Liver (tissue), 8 donors: ENCODE measurements at regions not wholly inside any gene's neighbourhood (a gene's known extent, or its start where the extent isn't known, plus 50 kb on each side); places are given as distances from the start of the nearest gene placed in this dataset.

Experiments used
- DNase-seq: peaks from one replicate; pipeline ENCODE4 v3.0.0-alpha.2; 2017; ENCODE audit warnings: low spot score
- H3K27ac ChIP-seq, 2 donors: one replicate each; pipeline ENCODE4 v1.7.0; 2013; ENCODE audit warnings: inconsistent platforms in 2 of 2, low read length in 2 of 2, control low read depth in 1 of 2, low read depth in 1 of 2, mild to moderate bottlenecking in 1 of 2
- H3K27me3 ChIP-seq, 4 donors: one replicate each; pipeline versions ENCODE4 v1.6.1 to v1.7.0; 2013; ENCODE audit warnings: low read length in 3 of 4, inconsistent platforms in 1 of 4, mild to moderate bottlenecking in 1 of 4, moderate library complexity in 1 of 4; ENCODE audit not compliant: control insufficient read depth in 4 of 4, insufficient read depth in 4 of 4
- H3K36me3 ChIP-seq, 4 donors: one replicate each; pipeline versions ENCODE4 v1.6.1 to v1.7.0; 2013; ENCODE audit warnings: low read length in 3 of 4, mild to moderate bottlenecking in 3 of 4, low read depth in 1 of 4, moderate library complexity in 1 of 4; ENCODE audit not compliant: control insufficient read depth in 4 of 4, insufficient read depth in 3 of 4
- H3K4me1 ChIP-seq, 4 donors: one replicate each; pipeline versions ENCODE4 v1.6.1 to v1.7.0; 2013; ENCODE audit warnings: low read length in 3 of 4, mild to moderate bottlenecking in 3 of 4, moderate library complexity in 1 of 4; ENCODE audit not compliant: control insufficient read depth in 4 of 4, insufficient read depth in 4 of 4
- H3K4me3 ChIP-seq, 3 donors: one replicate each; pipeline versions ENCODE4 v1.6.1 to v1.7.0; 2013; ENCODE audit warnings: low read length in 3 of 3, control low read depth in 1 of 3, low read depth in 1 of 3, mild to moderate bottlenecking in 1 of 3
- H3K9ac ChIP-seq, 2 donors: one replicate each; pipeline ENCODE4 v1.7.0; 2013; ENCODE audit warnings: low read length in 2 of 2, mild to moderate bottlenecking in 2 of 2, moderate library complexity in 2 of 2, control low read depth in 1 of 2, low read depth in 1 of 2
- H3K9me3 ChIP-seq, 4 donors: one replicate each; pipeline versions ENCODE4 v1.6.1 to v1.7.0; 2013; ENCODE audit warnings: low read length in 3 of 4; ENCODE audit not compliant: control insufficient read depth in 4 of 4
- ATF3 ChIP-seq: IDR thresholded peaks from 2 replicates; pipeline ENCODE4 v1.6.1; 2016; ENCODE audit warnings: antibody characterized with exemption
- EGR1 ChIP-seq, 2 donors: IDR thresholded peaks; 2 replicates each; pipeline ENCODE4 v1.6.1; 2016 to 2018; ENCODE audit warnings: antibody characterized with exemption in 2 of 2, low read depth in 2 of 2
- FOXA1 ChIP-seq: IDR thresholded peaks from 2 replicates; pipeline ENCODE4 v1.6.1; 2016; ENCODE audit warnings: antibody characterized with exemption
- FOXA2 ChIP-seq: IDR thresholded peaks from 2 replicates; pipeline ENCODE4 v1.6.1; 2016; ENCODE audit warnings: antibody characterized with exemption
- GABPA ChIP-seq, 2 donors: IDR thresholded peaks in 1 of 2; conservative IDR thresholded peaks in 1 of 2; 2 replicates each; pipeline ENCODE4 v1.6.1; 2016; ENCODE audit warnings: antibody characterized with exemption in 2 of 2, mild to moderate bottlenecking in 1 of 2, moderate library complexity in 1 of 2
- HNF4A ChIP-seq, 2 donors: conservative IDR thresholded peaks; 2 replicates each; pipeline ENCODE4 v1.6.1; 2016; ENCODE audit warnings: antibody characterized with exemption in 2 of 2, mild to moderate bottlenecking in 2 of 2
- HNF4G ChIP-seq: IDR thresholded peaks from 2 replicates; pipeline ENCODE4 v1.6.1; 2016; ENCODE audit warnings: antibody characterized with exemption
- JUND ChIP-seq, 2 donors: IDR thresholded peaks; 2 replicates each; pipeline ENCODE4 v1.6.1; 2016; ENCODE audit warnings: antibody characterized with exemption in 2 of 2
- MAX ChIP-seq: IDR thresholded peaks from 2 replicates; pipeline ENCODE4 v1.6.1; 2016; ENCODE audit warnings: antibody characterized with exemption
- NR2F2 ChIP-seq: IDR thresholded peaks from 2 replicates; pipeline ENCODE4 v1.6.1; 2016; ENCODE audit warnings: antibody characterized with exemption
- RAD21 ChIP-seq, 2 donors: IDR thresholded peaks; 2 replicates each; pipeline ENCODE4 v1.6.1; 2016; ENCODE audit warnings: antibody characterized with exemption in 2 of 2, mild to moderate bottlenecking in 2 of 2
- REST ChIP-seq: IDR thresholded peaks from 2 replicates; pipeline ENCODE4 v1.6.1; 2016; ENCODE audit warnings: antibody characterized with exemption, mild to moderate bottlenecking
- RXRA ChIP-seq, 2 donors: IDR thresholded peaks; 2 replicates each; pipeline ENCODE4 v1.6.1; 2017 to 2018; ENCODE audit warnings: antibody characterized with exemption in 2 of 2, mild to moderate bottlenecking in 1 of 2
- SP1 ChIP-seq: IDR thresholded peaks from 2 replicates; pipeline ENCODE4 v1.6.1; 2018; ENCODE audit warnings: antibody characterized with exemption, mild to moderate bottlenecking
- TAF1 ChIP-seq: conservative IDR thresholded peaks from 2 replicates; pipeline ENCODE4 v1.6.1; 2016; ENCODE audit warnings: antibody characterized with exemption, mild to moderate bottlenecking
- YY1 ChIP-seq: IDR thresholded peaks from 2 replicates; pipeline ENCODE4 v1.6.1; 2016; ENCODE audit warnings: antibody characterized with exemption, mild to moderate bottlenecking
- ZBTB33 ChIP-seq: IDR thresholded peaks from 2 replicates; pipeline ENCODE4 v1.6.1; 2016; ENCODE audit warnings: antibody characterized with exemption
- WGBS: extraction: QIAGEN DNeasy Blood & Tissue Kit; methylation state at CpG from one replicate; pipeline ENCODE4 v1.1.7; 2013; 5-methylcytosine and 5-hydroxymethylcytosine counted together
- TF ChIP-seq, protein P1 (sequence below): fragments of 150-350 bp; IDR thresholded peaks from 2 replicates; pipeline ENCODE4 v1.5.1; 2017; ENCODE audit warnings: improper control_type of control experiment, low read depth, low read length; ENCODE audit not compliant: missing input control
- donor health status: healthy.
- donor health status: healthy.
- donor health status: healthy.
- donor health status: healthy.
- donor health status: healthy.

GRCh38 chr10:3631701-3632330, 153.2 kb downstream of the KLF6 start:
- no peak for DNase-seq
- TF ChIP-seq EGR1 (IDR thresholded peaks at IDR 0.05; ENCODE audit: low read depth in 2 of 2), result no peak
- TF ChIP-seq JUND (IDR thresholded peaks at IDR 0.05), result no peak
- no peak for TF ChIP-seq RAD21 (IDR thresholded peaks at IDR 0.05)
- TF ChIP-seq YY1, result no peak
- no peak for TF ChIP-seq MAX
- TF ChIP-seq, protein P1, sequence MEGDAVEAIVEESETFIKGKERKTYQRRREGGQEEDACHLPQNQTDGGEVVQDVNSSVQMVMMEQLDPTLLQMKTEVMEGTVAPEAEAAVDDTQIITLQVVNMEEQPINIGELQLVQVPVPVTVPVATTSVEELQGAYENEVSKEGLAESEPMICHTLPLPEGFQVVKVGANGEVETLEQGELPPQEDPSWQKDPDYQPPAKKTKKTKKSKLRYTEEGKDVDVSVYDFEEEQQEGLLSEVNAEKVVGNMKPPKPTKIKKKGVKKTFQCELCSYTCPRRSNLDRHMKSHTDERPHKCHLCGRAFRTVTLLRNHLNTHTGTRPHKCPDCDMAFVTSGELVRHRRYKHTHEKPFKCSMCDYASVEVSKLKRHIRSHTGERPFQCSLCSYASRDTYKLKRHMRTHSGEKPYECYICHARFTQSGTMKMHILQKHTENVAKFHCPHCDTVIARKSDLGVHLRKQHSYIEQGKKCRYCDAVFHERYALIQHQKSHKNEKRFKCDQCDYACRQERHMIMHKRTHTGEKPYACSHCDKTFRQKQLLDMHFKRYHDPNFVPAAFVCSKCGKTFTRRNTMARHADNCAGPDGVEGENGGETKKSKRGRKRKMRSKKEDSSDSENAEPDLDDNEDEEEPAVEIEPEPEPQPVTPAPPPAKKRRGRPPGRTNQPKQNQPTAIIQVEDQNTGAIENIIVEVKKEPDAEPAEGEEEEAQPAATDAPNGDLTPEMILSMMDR, result no peak
- TF ChIP-seq HNF4A (conservative IDR thresholded peaks at IDR 0.05), result no peak
- TF ChIP-seq HNF4G, result no peak
- no peak for TF ChIP-seq TAF1
- no peak for TF ChIP-seq NR2F2
- TF ChIP-seq ZBTB33, result no peak
- no peak for TF ChIP-seq FOXA2
- no peak for TF ChIP-seq ATF3
- TF ChIP-seq REST, result no peak
- TF ChIP-seq RXRA (IDR thresholded peaks at IDR 0.05), result no peak
- TF ChIP-seq GABPA (IDR thresholded peaks at IDR 0.05 in 1 of 2, conservative IDR thresholded peaks at IDR 0.05 in 1 of 2), result no peak
- TF ChIP-seq SP1, result no peak
- TF ChIP-seq FOXA1, result no peak
- Histone ChIP-seq H3K27ac (no peak overlapping the region), H3K9me3 (no peaks in the 10 kb centered on the region), H3K9ac (no peak overlapping the region), H3K36me3 (no peaks in the 10 kb centered on the region), H3K4me3 (no peak overlapping the region), H3K4me1 (no peaks in the 10 kb centered on the region), H3K27me3 (no peaks in the 10 kb centered on the region)
- WGBS, result 80% methylated on average over 5 of the region's 5 CpGs
